GM12891 (cell line): ENCODE measurements at regions not wholly inside any gene's neighbourhood (a gene's known extent, or its start where the extent isn't known, plus 50 kb on each side); places are given as distances from the start of the nearest gene placed in this dataset.

ENCODE experiments used
- PAX5 ChIP-seq: IDR thresholded peaks from 2 replicates; pipeline ENCODE4 v1.6.1; 2011; ENCODE audit warnings: low read length, moderate library complexity, mild to moderate bottlenecking; ENCODE audit not compliant: insufficient read depth, severe bottlenecking
- POLR2A ChIP-seq: IDR thresholded peaks from 2 replicates; pipeline ENCODE4 v1.6.1; 2011; ENCODE audit warnings: low read depth, low read length, control low read depth
- POLR2AphosphoS5 ChIP-seq: IDR thresholded peaks from 2 replicates; pipeline ENCODE4 v1.6.1; 2011; ENCODE audit warnings: low read depth, low read length, control low read depth
- POU2F2 ChIP-seq: IDR thresholded peaks from 2 replicates; pipeline ENCODE4 v1.6.1; 2011; ENCODE audit warnings: low read depth, mild to moderate bottlenecking, control low read depth, low read length, moderate library complexity
- SPI1 ChIP-seq: IDR thresholded peaks from 2 replicates; pipeline ENCODE4 v1.6.1; 2011; ENCODE audit warnings: low read depth, low read length, control low read depth
- TAF1 ChIP-seq: IDR thresholded peaks from 2 replicates; pipeline ENCODE4 v1.6.1; 2011; ENCODE audit warnings: low read depth, low read length, control low read depth

DNA sequence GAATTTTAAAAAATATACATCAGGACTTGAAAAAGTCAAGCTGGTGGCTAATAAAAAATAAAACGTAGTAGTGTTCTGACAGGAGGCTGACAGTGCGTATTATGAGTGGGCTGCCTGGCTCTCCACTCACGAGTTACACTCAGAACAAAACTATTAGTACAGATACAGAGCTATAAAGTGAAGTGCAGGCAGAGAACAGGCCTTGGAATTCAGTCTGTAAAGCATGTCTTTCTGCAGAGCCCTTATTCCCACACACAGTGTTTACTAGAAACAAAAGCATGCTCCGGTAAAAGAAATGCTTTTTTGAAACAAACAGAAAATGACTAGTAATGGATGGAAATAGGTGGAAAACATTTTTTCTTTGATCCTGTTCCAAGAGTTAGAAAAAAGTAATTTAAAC lies 334.7 kb downstream of the DIRAS2 start:
- no peak for TF ChIP-seq POLR2A
- no peak for TF ChIP-seq TAF1
- TF ChIP-seq POLR2AphosphoS5: no peak
- no peak for TF ChIP-seq SPI1
- no peak for TF ChIP-seq PAX5
- TF ChIP-seq POU2F2: no peak
